ENCODE measurements at regions not wholly inside any gene's neighbourhood (a gene's known extent, or its start where the extent isn't known, plus 50 kb on each side); places are given as distances from the start of the nearest gene placed in this dataset.

DNA sequence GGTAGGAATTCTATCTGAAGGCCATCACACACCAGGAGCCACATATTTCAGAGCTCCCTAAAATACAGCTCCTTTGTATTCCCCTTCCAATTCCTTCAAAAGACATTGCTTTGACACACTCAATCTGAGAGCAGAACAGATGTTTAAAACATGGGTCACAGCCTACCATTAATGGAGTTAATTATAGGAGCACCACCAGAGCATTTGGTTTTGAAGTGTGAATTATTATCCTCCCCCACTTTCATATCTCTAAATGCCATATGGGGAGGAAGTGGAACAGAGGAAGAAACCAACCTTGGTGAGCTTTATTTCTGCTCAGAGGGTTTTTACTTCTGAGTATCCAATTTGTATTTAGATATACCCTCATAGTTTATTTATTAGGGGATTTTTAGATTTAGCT, 50.7 kb upstream of the TNFRSF21 start:
- DNase-seq, result peak; percentile 90

DNA sequence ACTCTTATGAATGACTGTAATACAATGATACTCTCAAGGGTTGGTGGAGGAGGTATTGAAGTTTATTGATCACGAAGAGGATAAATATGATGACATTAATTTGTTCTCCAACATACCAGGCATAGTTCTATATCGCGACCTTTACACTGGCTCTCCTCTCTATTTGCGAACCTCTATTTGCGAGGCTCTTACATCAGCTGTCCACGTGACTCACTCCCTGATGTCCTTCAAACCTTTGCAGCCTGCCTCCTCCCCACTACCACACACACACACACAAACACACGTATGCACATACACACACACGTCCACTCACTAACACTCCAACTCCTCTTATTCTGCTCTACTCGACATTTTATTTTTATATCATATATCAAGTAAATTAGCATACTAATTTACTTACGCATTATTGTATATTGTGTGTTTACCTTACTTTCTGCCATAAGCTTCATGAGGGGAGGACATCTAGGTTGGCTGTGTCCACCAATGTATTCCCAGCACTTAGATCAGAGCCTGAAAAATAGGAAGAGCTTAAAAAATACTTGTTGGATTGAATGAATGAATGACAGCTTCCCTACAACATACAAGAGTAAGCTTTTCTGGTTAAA, 53.3 kb upstream of the TNFRSF21 start:
- peak; percentile 15 for DNase-seq

DNA sequence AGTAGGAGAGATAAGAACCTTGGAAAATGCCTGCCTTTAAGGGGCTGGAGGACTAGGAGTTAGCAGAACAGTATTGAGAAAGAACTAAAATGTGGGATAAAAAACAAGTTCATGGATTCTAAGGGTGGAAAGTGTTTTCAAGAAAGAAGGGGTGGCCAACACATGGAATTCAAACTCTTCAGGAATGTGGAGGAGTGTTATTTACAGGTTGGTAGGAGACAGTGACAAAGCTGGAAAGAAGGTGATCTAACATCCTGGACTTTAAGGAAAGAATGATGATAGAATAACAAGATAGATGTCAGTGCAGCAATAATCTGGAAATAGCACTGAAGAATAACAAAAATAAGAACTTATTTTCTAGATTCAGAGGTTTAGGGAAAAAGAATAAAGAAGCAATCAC, 54.0 kb upstream of the TNFRSF21 start:
- DNase-seq, result no peak

DNA sequence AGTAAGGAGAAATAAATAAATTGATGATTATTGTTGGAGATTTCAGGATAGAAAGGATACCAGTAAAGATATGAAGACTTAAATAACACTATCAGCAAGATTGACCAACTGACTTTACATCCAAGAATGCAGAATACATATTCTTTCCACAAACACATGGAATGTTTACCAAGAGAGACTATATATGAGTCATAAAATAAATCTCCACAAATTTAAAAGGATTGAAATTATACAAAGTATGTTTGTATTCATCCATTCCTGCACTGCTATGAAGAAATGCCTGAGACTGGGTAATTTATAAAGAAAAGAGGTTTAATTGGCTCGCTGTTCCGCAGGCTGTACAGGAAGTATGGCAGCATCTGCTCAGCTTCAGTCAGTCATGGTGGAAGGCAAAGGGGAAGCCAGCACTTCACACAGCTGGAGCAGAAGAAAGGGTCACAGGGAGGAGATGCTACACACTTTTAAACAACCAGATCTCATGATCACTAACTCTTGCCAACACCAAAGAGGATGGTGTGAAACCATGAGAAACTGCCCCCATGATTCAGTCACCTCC, 56.7 kb upstream of the TNFRSF21 start:
- no peak for DNase-seq

DNA sequence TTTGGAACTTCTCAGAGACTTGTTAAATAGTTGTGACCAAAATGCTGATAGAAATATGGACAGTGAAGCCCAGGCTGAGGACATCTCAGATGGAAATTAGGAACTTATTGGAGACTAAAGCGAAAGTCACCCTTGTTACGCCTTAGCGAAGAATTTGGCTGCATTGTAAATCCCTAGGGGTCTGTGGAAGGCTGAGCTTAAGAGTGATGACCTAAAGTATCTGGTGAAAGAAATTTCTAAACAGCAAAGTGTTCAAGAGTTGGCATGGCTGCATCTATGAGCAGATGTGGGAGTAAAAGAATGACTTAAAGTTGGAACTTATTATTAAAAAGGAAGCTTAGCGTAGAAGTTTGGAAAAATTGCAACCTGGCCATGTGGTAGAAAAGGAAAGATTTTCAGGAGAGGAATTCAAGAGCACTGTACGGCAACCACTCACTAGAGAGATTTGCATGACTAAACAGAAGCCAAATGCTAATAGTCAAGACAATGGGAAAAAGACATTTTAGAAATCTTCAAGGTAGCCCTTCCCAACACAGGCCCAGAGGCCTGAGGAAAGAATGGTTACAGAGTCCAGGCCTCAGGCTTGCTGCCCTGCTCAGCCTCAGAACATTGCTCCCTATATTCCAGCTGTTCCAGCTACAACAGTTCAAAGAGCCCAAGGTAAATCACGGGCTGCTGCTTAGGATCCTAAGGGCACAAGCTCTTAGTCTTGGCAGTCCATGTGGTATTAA, 61.6 kb upstream of the TNFRSF21 start:
- DNase-seq, result no peak

DNA sequence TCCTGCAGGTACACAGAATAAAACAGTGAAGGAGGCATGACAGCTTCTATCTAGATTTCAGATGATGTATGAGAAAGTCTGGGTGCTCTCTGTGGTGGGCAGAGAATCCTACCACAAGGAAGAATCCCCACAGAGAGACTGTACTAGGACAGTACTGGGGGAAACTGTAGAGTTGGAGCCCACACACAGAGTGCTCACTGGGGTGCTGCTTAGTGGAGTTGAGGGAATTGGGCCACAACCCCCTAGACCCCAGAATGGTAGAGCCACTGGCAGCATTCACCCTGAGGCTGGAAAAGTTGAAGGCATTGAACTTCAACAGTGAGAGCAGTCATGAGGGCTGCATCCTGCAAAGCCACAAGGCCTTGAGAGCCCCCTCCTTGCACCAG, 62.2 kb upstream of the TNFRSF21 start:
- no peak for DNase-seq

DNA sequence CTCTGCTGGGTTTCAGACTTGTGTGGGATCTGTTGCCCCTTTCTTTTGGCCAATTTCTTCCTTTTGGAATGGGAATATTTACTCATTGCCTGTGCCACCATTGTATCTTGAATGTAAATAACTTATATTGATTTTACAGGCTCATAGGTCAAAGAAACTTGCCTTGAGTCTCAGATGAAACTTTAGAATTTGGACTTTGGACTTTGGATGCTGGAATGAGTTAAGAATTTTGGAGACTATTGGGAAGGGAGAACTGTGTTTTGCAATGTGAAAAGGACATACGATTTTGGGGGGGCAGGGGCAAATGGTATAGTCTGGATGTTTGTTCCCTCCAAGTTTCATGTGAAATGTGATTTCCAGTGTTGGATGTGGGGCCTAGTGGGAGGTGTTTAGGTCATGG, 62.6 kb upstream of the TNFRSF21 start:
- no peak for DNase-seq

DNA sequence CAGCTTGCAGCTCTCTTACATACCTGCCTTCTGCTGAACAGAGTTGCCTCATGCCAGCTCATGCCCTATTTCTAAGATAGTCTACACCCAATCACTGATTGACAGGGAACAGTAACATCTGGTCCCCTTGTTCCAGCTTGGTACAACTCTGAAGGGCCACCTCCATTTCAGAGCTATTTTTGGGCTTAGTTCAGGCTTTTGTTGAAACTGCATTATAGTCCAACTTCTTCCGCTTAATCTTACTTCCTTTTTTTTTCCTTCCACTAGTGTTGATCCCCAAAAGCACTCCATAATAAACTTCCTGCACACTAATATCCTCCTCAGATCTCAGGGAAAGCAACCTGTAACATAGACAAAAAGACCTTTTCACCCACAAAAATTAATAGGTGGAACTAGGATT, 65.7 kb upstream of the TNFRSF21 start:
- peak; percentile 27 for DNase-seq

DNA sequence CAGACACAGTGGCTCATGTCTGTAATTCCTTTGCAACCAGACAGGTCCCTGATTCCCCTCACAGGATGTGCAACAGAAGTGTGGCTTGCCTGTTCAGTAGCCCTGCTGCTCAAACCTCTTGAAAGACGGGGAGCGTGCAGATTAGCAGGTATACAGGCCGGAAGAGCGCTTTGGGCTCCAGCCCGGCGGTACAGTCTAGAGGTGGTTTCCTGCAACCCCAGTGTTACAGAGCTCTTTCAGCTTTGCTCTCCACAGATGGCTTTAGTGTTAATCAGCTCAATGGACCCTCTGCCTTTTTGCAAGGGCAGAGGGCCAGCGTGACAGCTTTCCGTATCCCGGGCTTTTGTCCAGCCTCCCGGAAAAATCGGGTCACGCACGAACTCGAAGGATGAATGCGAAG, 67.2 kb upstream of the TNFRSF21 start:
- no peak for DNase-seq

DNA sequence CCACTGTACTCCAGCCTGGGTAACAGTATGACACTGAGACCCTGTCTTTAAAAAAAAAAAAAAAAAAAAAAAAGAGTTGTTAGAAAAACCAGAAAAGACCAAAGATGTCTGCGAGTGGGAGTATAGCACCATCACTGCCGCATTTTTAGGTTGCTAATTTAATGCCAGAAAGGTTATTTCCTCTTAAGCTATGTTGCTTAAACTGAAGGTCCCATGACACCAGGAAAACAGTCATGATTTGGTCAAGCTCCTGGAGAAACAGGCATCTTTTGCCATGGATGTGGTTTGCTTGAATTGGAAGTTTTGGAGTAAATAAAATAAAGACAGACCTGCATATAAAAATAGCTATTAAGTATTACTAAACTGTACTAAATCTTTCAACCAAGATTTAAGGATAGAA, 68.3 kb upstream of the TNFRSF21 start:
- no peak for DNase-seq

DNA sequence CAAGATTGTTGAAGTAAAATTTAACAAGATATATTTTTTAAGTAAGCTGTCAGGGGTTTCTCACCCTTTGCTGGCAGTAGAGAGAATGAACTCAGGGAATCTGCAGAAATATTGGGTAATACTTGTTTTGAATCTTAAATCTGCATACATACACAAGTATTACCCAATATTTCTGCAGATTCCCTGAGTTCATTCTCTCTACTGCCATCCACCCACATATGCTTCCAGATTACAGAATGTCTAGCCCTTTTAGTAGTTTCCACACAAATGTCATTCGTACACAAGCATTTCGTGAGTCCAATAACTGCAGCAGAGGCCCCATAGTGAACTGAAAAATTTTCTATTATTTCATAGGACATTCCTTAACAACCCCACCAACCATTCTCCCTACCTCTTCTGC, 69.6 kb upstream of the TNFRSF21 start:
- DNase-seq, result peak; percentile 42

DNA sequence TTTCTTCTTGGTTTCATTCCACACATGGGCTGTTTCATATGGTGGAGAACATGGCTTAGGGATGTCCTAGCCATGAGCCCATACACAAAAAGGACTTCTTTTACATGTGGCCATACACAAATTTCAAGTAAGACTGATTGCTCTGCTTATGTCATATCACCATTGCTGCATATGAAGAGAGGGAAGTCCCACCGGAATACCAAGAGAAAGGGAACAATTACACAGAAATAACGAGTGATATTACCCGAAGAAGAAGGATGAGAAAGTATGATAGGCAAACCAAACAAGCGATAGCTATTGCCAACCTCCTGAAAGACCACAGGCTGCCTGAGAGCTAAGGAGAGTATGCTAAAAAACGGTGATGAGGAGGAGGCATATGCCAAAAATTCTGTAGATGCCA, 70.5 kb upstream of the TNFRSF21 start:
- peak; percentile 90 for DNase-seq

DNA sequence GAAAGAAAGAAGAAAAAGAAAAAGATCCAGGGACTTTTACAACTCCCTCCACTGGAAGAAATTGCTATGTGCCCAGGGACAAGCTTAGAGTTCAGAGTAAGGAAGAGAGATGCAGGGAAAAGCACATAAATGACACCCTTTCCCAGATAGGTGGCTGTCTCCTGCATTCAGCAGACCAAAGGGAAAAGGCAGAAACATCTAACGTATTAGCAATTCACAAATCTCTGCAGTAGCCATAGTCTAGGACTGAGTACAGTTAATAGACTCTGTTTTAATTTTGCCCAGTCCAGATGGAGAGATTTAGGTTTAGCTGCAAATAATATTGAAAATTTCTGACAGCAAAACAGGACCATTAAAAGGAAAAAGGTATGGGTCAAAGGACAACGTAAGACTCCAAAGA, 71.3 kb upstream of the TNFRSF21 start:
- DNase-seq, result peak; percentile 43

DNA sequence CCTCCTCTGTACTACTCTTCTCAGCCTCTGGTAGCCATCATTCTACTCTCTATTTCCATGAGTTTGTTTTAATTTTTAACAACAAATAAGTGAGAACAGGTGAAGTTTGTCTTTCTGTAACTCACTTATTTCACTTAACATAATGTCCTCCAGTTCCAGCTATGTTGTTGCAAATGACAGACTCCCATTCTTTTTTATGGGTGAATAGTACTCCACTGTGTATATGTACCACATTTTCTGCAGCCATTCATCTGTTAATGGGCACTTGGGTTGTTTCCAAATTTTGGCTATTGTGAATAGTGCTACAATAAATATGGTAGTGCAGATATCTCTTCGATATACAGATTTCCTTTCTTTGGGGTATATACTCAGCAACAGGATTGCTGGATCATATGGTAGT, 73.7 kb upstream of the TNFRSF21 start:
- no peak for DNase-seq

DNA sequence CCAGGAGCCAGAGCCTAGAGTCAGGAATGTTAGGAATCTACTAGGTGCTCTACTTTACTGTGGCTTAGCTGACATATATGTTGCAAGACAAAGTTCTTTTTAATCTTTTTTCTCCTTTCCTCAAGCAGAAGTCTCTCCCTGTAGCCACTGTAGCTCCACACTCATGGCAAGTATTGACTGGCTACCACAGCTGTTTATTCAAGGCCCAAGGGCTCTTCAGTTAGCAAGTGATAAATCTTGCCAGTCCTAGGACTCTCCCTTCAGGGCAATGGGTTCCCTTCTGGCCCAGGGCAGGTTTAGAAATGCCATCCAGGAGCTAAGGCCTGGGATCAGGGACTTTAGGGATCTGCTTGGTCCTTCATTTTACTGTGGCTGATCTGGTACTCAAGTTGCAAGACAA, 82.0 kb upstream of the TNFRSF21 start:
- no peak for DNase-seq

DNA sequence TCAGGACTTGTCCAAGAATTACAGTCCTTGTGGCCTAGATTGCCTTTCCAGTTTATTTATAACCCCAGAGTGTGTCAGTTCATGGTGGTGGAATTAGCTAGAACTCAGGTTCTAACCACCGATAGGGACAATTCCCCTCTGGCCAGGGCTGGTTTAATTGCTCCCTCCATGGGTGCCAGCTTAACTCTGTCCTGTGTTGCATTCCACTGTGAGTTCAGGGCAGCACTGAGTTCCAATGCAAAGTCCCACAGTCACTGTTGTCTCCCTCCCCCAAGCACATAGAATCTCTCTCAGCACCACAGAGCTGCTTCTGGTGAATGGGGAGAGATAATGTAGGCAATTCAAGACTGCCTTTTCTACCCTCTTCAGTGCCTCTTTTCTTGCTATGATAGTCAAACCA, 82.5 kb upstream of the TNFRSF21 start:
- no peak for DNase-seq

DNA sequence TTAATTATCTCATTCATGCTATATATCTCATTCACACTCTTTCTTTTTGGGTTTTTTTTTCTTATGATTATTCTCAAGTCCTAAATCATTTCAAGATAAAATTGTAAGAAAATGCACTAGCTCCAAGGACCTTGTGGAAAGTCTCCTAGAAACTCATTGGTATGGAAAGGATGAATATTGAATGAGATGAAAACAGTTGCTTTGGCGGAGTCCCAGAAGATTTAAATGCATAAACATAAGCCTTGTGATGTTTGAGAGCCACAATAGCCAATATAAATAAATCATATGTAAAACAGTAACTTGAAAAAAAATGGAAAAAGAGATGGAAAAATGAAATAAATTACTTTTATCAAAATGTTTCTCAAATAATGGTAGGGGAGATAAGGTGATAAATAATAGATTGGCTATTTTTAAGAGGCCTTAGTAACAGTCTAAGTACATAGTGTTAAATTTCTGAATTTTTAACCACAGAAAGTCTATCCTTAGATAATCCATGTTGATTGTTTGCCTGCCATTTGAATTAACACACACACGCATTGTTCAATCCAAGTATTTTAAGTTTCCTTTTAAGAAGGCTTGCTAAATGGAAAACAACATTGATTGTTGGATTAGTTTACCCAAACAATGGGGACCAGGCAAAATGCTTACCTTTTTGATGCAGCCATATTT, 81.1 kb upstream of the CD2AP start:
- no peak for DNase-seq

DNA sequence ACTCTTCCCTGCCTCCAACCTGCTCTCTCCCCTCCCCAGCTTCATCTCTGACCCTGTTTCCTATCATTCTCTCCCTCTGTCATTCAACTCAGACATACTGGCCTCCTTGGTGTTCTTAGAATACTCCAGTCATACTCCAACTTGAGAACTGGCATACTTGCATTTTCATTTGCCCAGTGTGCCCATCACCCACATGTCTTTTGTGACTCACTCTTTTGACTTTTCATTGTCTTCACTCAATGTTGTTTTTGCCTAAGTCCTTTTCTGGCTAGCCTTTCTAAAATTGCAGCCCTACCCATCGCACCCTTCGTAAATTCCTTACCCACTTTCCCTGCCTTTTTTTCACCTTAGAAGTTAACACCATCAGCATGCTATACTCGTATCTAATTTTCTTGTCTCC, 77.0 kb upstream of the CD2AP start:
- DNase-seq, result no peak

DNA sequence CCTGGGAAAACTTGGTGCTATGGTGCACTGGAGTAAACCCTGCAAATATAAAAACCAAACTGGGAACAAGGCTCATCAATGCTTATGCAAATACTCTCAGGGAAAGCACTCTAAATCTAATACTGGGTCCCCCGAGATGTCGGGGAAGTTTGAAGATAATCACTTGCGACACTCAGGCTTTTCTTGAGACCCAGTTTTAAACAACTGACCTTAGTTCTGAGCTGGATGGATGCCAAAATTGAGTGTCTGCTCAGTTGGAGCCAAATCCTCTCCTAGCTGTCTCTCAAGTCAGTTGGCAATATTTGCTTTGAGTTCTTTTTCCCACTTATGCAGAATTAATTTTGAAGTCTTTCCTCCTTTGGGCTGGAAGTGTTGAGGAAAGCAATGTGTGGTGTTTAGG, 75.5 kb upstream of the CD2AP start:
- no peak for DNase-seq

DNA sequence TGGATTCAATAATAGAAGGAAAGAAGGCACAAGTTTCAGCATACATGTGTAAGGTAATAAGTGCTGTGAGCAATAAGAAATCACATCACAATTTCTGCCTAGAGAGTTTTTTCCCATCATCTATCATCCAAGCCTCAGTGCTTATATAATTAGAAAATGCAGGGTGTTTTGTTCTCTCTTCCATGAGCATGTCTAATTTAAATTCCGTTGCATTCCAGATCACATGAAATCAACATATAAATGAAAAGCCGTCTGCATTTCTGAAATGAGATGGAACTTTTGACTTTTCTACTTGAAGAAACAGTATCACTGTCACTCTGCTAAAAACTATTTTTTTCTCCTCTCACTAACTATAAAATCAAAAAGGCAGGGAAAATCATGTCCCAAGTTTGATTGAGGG, 74.5 kb upstream of the CD2AP start:
- no peak for DNase-seq

DNA sequence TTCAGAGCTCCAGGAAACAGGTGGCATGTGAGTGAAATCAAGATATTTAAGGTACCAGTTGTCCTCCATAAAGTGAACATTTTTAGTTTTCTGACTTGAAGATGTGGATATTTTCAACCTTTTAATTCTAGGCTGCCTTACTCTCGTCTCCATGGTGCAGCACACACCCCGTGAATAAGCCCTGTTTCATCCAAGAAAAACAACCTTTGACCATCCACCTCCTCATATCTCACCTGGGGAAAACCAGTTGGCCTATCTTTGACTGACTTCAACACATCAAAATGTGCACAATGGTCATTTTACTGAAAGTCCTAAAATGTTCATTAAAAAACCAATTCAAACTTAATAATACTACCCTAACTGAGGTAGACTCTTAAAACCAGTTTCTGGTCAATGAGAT, 73.8 kb upstream of the CD2AP start:
- no peak for DNase-seq

DNA sequence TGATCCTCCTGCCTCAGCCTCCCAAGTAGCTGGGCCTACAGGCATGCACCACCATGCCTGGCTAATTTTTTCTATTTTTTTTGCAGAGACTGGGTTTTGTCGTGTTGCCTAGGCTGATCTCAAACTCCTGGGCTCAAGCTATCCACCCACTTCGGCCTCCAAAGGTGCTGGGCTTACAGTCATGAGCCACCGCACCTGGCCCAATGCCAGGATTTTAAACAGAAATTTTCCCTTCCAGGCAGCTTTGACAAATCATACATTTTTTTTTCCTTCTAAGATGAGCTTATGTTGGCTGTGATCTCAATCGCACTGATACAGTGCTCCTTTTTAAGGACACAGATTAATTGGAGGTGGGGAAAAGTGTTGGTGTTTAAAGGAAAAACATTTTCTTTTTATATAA, 73.2 kb upstream of the CD2AP start:
- DNase-seq, result no peak

DNA sequence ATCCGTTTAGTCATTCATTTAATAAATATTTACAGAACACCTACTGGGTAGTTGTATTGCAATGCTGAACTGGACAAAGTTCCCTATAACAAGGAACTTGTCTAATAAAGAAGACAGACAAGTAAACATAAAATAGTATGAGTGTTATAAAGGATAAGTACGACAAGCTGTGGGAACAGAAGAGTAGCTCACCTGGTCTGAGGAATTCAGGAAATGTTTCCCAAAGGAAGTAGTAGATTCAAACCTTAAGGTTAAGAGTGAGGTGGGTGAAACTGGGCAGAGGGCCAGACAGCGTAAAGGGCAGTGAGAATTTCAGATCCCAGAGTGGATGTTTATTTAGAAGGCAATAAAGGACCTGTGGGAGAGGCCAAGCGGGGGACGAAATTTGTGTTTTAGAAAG, 72.3 kb upstream of the CD2AP start:
- DNase-seq, result no peak
